Upper lobe of left lung (tissue), 4 donors: ENCODE measurements at regions not wholly inside any gene's neighbourhood (a gene's known extent, or its start where the extent isn't known, plus 50 kb on each side); places are given as distances from the start of the nearest gene placed in this dataset.

Experiments
- CTCF ChIP-seq, 6 experiments: fragments of 450-650 bp in 4 of 6; fragments of 200-600 bp in 2 of 6; sonication (generic) in 2 of 6; IDR thresholded peaks; one replicate each; pipeline ENCODE4 v1.5.1; 2016 to 2019; ENCODE audit warnings: antibody characterized with exemption in 6 of 6
- EP300 ChIP-seq, 4 donors: sonication (generic); formaldehyde crosslinking; IDR thresholded peaks; one replicate each; pipeline ENCODE4 v1.5.1; 2017; ENCODE audit warnings: antibody characterized with exemption in 4 of 4, control low read depth in 2 of 4
- POLR2A ChIP-seq, 4 donors: fragments of 450-650 bp; IDR thresholded peaks; one replicate each; pipeline ENCODE4 v1.5.1; 2016 to 2017; ENCODE audit warnings: antibody characterized with exemption in 4 of 4, mild to moderate bottlenecking in 2 of 4

- TF ChIP-seq POLR2A (IDR thresholded peaks at IDR 0.05) (no peak), EP300 (IDR thresholded peaks at IDR 0.05) (no peak), CTCF (IDR thresholded peaks at IDR 0.05) (no peak)
Observed at GRCh38 chr9:16092142-16093091, 539.6 kb downstream of the CCDC171 start.
